CMK (cell line): ENCODE measurements at regions not wholly inside any gene's neighbourhood (a gene's known extent, or its start where the extent isn't known, plus 50 kb on each side); places are given as distances from the start of the nearest gene placed in this dataset.

Experiments used
- DNase-seq: peaks from one replicate; pipeline ENCODE4 v3.0.0-alpha.2; 2010; ENCODE audit warnings: low read depth

DNA sequence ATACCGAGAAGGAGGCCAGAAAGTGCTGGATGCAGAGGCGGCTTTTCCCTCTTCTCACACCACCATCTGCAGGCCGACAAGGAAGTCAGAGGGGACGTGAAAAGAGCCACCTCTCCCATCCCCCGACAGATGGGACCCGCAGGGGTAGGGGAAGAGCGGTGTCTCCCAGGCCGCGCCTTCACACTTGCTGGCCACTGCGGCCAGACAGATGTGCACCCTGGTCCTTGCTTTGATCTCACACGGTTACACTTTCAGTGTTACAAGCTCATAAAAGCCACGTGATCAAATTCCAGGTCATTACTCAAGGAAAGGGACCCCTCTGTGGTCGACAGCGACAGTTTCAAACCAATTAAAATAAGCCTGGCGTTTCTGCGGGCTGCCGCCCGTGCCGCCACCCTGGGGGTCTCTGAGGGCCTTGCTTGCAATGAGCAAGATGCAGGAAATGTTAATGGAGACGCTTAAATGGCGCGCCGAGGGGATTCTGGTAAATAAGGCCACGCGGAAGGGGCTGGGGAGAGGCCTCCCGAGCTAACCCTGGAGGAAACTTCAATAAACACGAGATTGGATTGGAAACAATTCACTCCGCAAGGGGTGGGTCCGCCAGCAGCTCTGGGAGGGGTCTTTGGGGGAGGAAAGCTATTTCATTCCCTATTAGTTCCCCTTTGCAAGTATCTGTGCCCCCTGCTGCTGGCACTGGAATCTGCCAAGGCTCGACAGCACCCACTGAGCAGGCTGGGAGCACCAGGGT is 240.9 kb downstream of the ENGASE start:
- no peak for DNase-seq

- DNase-seq: no peak
These were observed 240.2 kb downstream of the ENGASE start for GRCh38 chr17:79314617-79315357.

- no peak for DNase-seq
These were observed 236.7 kb downstream of the ENGASE start for GRCh38 chr17:79311373-79311772.

GRCh38 chr17:79306424-79307318 is 232.0 kb downstream of the ENGASE start:
- no peak for DNase-seq

DNA sequence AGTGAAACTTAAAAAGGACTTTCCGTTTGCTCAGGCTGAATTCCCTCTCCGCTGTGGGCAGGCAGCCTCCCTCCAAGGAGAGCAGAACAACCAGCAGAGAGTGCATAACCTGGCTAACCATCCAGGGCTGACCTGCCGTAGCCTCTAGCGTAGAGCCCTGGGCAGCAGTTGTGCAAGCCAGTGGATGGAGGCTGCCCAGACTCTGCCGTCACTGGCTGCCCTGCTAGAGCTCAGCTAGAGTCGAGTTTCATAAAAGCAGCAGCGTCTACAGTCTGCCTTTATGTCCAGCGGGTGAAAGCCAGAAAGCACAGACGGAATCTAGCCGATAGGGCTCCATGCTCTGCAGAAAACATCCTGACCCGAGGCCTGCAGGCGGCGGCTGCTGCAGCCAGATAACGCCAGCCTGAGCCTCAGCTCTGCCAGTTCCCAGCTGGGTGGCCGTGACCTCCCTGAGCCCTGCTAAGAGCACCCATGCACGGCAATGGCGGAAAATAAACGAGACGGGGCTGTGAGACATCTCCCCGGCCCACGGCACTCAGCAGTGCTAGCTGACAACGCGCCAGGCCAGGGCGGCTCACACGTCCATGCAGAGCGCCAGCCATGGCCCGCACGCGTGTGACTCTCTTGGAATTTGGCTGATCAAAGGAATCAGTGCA is 231.3 kb downstream of the ENGASE start:
- DNase-seq: peak; percentile 44

GRCh38 chr17:79305376-79305767 is 230.7 kb downstream of the ENGASE start:
- DNase-seq: peak; percentile 21

DNA sequence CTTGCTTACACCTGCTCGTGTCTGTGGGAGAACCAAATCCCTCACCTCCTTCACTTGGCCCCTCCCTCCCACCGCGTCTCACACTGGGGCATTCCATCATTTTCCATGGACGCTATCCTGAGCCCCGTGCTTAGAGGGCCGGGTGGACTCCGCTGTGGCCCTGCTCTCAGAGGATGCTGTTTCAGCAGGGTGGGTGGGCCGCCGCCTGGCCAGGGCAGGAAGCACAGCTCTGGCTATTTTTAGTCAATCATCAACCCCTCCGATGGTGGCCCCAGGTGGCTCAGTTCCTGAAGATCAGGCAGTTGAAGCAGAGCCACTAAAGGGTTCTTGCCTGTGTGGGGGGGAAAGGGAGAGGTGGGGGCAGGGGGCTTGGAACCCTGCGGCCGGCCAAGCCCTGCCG is 230.3 kb downstream of the ENGASE start:
- DNase-seq: no peak

DNA sequence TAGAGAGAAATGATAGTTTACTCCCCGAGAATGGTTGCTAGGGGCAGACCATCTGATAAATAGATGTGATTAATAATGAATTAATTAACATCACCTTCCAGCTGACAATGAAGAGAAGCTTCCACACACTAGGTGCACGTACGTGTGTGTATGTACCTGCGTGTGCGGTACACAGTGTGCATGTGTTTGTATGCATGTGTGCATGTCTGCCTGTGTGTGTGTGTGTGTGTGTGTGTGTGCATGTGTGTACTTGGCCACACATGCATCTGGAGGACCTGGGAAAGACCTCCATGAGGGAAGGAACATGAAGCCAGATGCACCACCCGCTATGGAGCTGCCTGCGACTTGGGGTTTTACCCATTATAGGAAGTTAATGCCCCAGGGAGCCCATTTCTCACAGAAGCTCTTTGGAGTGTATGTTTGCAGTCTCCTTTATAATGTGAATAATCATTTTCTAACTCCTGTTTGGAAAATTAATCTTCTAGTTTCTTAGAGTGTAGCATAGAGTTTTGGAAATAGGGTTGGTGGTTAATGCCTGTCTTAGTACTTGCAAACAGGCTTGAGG is 229.1 kb downstream of the ENGASE start:
- DNase-seq: no peak

- no peak for DNase-seq
These were observed 226.8 kb downstream of the ENGASE start for GRCh38 chr17:79301469-79301868.

- no peak for DNase-seq
These were observed 224.7 kb downstream of the ENGASE start for GRCh38 chr17:79299349-79299748.

DNA sequence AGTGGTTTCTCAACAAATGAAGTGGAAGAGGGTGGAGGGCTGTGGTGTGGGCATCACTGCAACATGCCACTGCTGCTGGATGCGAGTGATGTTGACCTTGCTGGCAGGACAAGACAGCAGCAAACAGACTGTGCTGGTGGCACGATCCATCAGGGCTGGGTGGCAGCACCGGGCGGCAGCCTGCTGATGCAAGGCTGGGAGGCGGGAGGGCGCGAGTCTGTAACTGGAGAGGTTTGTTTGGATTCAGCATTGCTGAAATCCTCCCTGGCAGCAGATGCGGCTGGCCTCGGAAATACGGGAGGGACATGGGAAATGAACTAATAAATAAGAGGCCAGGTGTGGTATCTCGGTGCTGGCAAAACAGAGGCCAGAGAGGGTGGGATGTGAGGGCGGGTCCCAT is 224.2 kb downstream of the ENGASE start:
- no peak for DNase-seq

- no peak for DNase-seq
These were observed 221.6 kb downstream of the ENGASE start for GRCh38 chr17:79296243-79296642.

DNA sequence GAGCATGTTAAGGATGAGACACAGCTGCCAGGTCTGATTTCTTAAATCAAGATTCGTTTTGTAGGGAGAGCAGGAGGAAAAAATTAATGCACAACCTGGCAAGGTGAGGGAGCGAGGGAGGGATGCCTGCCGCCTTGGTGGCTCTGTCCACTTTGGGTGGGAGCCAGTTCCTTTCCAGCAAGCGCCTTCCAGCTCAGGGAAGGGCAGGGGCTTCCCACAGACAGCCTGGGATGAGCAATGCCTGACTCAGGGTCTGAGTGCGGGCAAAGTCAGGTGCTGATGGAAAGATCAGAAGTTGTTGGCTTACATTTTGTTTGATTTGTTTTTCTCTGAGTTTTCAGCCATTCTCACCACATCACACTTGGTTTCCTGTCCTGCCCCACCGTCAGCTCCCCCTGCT is 220.7 kb downstream of the ENGASE start:
- no peak for DNase-seq

GRCh38 chr17:79294459-79295071 is 219.9 kb downstream of the ENGASE start:
- DNase-seq: no peak

GRCh38 chr17:79292501-79292900 is 217.9 kb downstream of the ENGASE start:
- DNase-seq: no peak

GRCh38 chr17:79291391-79291790 is 216.8 kb downstream of the ENGASE start:
- no peak for DNase-seq

GRCh38 chr17:79290726-79291125 is 216.1 kb downstream of the ENGASE start:
- DNase-seq: no peak

- no peak for DNase-seq
These were observed 214.3 kb downstream of the ENGASE start for GRCh38 chr17:79288950-79289349.

DNA sequence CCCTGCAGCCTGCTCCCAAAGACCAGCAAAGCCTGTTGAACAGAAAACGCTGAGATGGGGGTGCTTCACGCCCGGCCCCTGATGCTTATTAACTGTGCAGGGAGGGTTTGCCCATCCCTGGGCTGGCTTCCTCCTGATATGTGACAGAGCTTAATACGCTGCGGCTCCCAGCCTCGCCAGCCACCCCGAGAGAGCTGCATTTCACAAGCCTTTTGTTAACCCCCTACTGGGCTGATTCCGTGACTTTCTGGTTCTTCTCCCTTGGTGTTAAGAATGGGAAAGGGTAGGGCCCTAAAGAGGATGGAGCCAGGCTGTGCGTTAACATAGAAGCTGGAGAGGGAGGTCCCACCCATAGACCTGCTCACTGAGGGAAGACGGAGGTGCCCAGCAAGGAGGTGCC is 211.8 kb downstream of the ENGASE start:
- no peak for DNase-seq

DNA sequence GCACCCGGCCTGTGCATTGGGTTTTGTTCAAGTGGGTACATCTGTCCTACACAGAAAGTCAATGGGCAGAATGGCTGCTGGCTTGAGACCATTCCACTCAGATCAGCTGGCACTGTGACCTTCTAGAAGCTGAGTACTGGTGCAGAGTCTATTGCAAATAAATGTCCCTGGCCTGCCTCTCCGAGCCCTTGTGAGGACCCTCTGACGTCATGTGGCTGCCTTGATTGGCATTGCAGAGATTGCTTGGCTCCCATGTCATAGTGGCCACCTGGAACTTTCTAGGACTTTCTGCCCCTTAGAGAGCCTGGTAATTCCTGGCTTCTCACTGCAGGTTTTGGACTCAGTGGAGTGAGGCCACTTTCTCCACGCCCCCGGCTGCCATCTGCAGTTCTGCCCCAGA is 211.3 kb downstream of the ENGASE start:
- no peak for DNase-seq

GRCh38 chr17:79282294-79282693 is 207.7 kb downstream of the ENGASE start:
- DNase-seq: no peak
